Natural killer cell (primary cell): ENCODE measurements at regions not wholly inside any gene's neighbourhood (a gene's known extent, or its start where the extent isn't known, plus 50 kb on each side); places are given as distances from the start of the nearest gene placed in this dataset.

Experiments
- ATAC-seq, 3 donors: fragments of 150-1000 bp in 2 of 3; fragments of 200-7000 bp in 1 of 3; cut with Tn5 transposase; 1 replicate in 1 of 3; 2 replicates in 2 of 3; pipeline ENCODE4 v1.10.0; 2021; ENCODE audit warnings: mild to moderate bottlenecking in 2 of 3, moderate library complexity in 2 of 3
- DNase-seq, 2 donors: peaks; one replicate each; pipeline versions ENCODE4 v3.0.0 to v3.0.0-alpha.2; 2013 to 2021; ENCODE audit warnings: mixed read lengths in 1 of 2
- H3K27ac ChIP-seq: one replicate; pipeline ENCODE4 v1.5.1; 2013; ENCODE audit warnings: mild to moderate bottlenecking, low read length
- H3K27me3 ChIP-seq: one replicate; pipeline ENCODE4 v1.6.1; 2013; ENCODE audit warnings: low read length; ENCODE audit not compliant: control insufficient read depth, insufficient read depth
- H3K36me3 ChIP-seq: one replicate; pipeline ENCODE4 v1.6.1; 2013; ENCODE audit warnings: low read length; ENCODE audit not compliant: control insufficient read depth, insufficient read depth
- H3K4me1 ChIP-seq: one replicate; pipeline ENCODE4 v1.6.1; 2013; ENCODE audit warnings: low read length; ENCODE audit not compliant: control insufficient read depth, insufficient read depth
- H3K4me3 ChIP-seq: one replicate; pipeline ENCODE4 v1.5.1; 2013; ENCODE audit warnings: low read length
- H3K9me3 ChIP-seq: one replicate; pipeline ENCODE4 v1.6.1; 2013; ENCODE audit warnings: low read length; ENCODE audit not compliant: control insufficient read depth, insufficient read depth
- H3K27ac Mint-ChIP-seq, 2 donors: one replicate each; pipeline ENCODE4 v1.8.0; 2022; ENCODE audit warnings: mild to moderate bottlenecking in 2 of 2, mixed read lengths in 2 of 2, moderate library complexity in 1 of 2
- H3K27me3 Mint-ChIP-seq, 2 donors: one replicate each; pipeline ENCODE4 v1.8.0; 2022; ENCODE audit warnings: low read depth in 2 of 2, mixed read lengths in 2 of 2
- H3K36me3 Mint-ChIP-seq: one replicate; pipeline ENCODE4 v1.8.0; 2022; ENCODE audit warnings: mixed read lengths
- H3K4me1 Mint-ChIP-seq, 2 donors: one replicate each; pipeline ENCODE4 v1.8.0; 2022; ENCODE audit warnings: mixed read lengths in 2 of 2
- H3K4me3 Mint-ChIP-seq: one replicate; pipeline ENCODE4 v1.8.0; 2022; ENCODE audit warnings: mild to moderate bottlenecking, moderate library complexity, mixed read lengths
- H3K9me3 Mint-ChIP-seq, 2 donors: one replicate each; pipeline ENCODE4 v1.8.0; 2022; ENCODE audit warnings: mixed read lengths in 2 of 2
- WGBS: methylation state at CpG from one replicate; pipeline ENCODE4 v1.1.7; 2013; ENCODE audit warnings: missing lambda C conversion rate; ENCODE audit not compliant: insufficient coverage; 5-methylcytosine and 5-hydroxymethylcytosine counted together
- intact Hi-C: fragments of 100-400 bp; cut with micrococcal nuclease; formaldehyde crosslinking; loops from one replicate; pipeline ENCODE4 v1.14.2; 2022
- TF ChIP-seq, protein P1 (sequence below): fragments of 200-600 bp; IDR thresholded peaks from one replicate; pipeline ENCODE4 v1.8.0; 2022; ENCODE audit warnings: antibody characterized with exemption

DNA sequence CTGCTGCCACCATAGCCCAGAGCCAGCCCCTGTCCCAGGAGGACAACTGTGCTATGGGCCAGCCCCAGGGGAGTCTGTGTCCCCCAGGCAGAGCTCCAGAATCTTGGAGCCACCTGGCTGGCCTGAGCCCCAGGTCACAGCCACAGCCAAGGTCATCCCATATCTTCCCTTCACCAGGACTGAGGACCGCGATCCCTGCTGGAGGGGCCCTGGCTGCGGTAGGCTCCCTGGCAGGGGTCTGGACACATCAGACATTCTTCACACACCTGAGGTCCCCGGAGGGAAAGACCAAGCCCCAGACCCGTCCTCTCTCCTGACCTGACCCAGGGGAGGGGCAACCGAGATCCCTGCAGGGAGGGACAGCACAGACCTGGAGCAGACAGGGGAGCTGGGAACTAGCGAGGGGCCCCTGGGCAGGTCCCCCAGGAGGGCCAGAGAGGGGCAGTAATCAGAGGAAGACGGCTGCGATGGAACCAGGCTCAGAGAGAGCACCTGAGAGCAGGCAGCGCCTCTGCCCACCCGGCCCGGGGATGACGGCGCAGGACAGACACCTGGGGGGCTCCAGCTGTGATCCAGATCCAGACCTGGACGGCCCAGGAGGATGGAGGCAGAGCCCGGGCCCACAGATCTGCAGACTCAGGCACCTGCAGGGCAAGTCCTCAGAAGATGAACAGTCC, 103.2 kb upstream of the EIF5 start:
- ATAC-seq: no peak
- Histone ChIP-seq H3K36me3 (no peaks in the 10 kb centered on the region), H3K4me1 (no peaks in the 10 kb centered on the region), H3K4me3 (no peak overlapping the region), H3K9me3 (no peaks in the 10 kb centered on the region), H3K27ac (no peak overlapping the region), H3K27me3 (no peaks in the 10 kb centered on the region)
- TF ChIP-seq, protein P1, sequence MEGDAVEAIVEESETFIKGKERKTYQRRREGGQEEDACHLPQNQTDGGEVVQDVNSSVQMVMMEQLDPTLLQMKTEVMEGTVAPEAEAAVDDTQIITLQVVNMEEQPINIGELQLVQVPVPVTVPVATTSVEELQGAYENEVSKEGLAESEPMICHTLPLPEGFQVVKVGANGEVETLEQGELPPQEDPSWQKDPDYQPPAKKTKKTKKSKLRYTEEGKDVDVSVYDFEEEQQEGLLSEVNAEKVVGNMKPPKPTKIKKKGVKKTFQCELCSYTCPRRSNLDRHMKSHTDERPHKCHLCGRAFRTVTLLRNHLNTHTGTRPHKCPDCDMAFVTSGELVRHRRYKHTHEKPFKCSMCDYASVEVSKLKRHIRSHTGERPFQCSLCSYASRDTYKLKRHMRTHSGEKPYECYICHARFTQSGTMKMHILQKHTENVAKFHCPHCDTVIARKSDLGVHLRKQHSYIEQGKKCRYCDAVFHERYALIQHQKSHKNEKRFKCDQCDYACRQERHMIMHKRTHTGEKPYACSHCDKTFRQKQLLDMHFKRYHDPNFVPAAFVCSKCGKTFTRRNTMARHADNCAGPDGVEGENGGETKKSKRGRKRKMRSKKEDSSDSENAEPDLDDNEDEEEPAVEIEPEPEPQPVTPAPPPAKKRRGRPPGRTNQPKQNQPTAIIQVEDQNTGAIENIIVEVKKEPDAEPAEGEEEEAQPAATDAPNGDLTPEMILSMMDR: no peak
- no peak overlapping the region for H3K4me3 Mint-ChIP-seq
- no peaks in the 10 kb centered on the region for H3K9me3 Mint-ChIP-seq
- H3K27me3 Mint-ChIP-seq: peaks cover 12 to 30% of the 10 kb centered on the region in 2 donors
- no peak for DNase-seq
- no peaks in the 10 kb centered on the region for H3K4me1 Mint-ChIP-seq
- intact Hi-C loops: no loop called here
- WGBS: 89% methylated on average over 16 of the region's 16 CpGs
- H3K27ac Mint-ChIP-seq: no peak overlapping the region
- H3K36me3 Mint-ChIP-seq: no peaks in the 10 kb centered on the region

DNA sequence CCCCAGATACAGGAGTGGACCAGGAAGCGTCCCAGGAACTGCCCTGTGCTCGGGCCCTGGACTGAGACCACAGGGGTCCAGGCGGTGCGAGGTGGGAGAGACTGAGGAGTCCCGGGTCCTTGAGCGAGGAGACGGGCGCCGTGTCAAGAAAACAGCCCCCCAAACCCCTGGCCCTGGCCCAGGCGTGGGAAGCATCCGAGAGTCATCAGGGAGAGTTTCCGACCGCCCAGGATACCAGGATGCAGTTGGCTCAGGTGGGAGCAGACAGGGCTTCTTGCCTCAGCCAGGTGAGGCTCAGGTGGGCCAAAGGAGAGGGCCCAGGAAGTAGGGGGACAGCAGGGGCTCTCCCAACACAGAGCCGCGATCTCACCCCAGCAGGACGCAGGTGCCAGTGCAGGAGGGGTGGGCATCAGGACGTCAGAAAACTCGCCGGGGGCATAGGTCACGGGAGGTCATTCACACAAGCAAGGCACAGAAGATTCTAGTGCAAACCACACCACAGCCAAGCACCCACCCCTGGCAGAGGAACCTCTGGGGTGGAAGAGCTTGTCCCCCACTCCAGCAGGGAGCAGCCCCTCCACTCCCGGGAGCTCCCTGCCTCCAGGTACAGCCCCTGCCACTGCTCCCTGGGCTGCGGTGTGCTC, 102.5 kb upstream of the EIF5 start:
- H3K27ac Mint-ChIP-seq: no peak overlapping the region
- TF ChIP-seq, protein P1: no peak
- intact Hi-C loops: no loop called here

DNA sequence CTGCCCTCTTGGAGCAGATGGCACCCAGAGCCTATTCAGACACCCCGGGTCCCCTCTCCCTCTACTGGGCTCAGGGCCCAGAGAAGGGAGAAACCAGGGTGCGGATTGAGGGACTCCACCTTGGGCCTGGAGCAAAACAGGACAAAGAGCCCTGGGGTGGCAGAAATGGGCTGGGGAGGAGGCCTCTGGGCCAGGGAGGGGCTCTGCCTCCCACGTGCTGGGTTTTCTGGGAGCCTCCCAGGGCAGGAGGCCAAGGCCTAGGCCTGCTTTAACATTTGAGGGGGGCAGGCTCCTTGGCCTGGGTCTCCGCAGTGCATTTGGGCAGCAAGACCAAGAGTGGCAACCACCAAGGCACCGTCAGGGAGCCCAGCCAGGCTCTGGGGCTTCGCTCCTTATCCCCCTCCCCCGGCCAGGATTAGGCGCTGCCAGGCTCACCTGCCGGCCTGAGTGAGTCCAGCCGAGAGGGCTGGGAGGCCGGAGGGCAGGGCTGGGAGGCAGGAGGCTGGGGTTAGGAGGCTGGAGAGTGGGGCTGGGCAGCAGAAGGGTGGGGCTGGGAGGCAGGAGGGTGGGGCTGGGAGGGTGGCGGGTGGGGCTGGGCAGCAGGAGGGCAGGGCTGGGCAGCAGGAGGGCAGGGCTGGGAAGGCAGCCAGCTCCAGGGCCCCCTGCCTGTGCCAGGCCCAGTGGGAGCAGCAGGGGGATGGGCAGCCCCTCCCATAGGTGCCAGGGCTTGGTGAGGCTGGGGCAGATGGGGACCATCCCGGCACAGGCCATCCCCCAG, 101.8 kb upstream of the EIF5 start:
- Histone ChIP-seq H3K9me3 (no peaks in the 10 kb centered on the region), H3K4me3 (no peak overlapping the region), H3K4me1 (no peaks in the 10 kb centered on the region), H3K36me3 (no peaks in the 10 kb centered on the region), H3K27ac (no peak overlapping the region), H3K27me3 (no peaks in the 10 kb centered on the region)
- intact Hi-C loops: no loop called here
- peaks cover under 1% of the 10 kb centered on the region for H3K36me3 Mint-ChIP-seq
- 89% methylated on average over 13 of the region's 13 CpGs for WGBS
- TF ChIP-seq, protein P1: no peak
- H3K4me3 Mint-ChIP-seq: no peak overlapping the region
- H3K27ac Mint-ChIP-seq: no peak overlapping the region
- no peaks in the 10 kb centered on the region for H3K4me1 Mint-ChIP-seq
- H3K27me3 Mint-ChIP-seq: peaks cover 16 to 30% of the 10 kb centered on the region in 2 donors
- ATAC-seq (no peak), DNase-seq (no peak)
- no peaks in the 10 kb centered on the region for H3K9me3 Mint-ChIP-seq

More for the DNA sequence above, 102.5 kb upstream of the EIF5 start:
- DNase-seq (no peak), ATAC-seq (no peak)
- no peak overlapping the region for H3K4me3 ChIP-seq
- H3K36me3 ChIP-seq: no peaks in the 10 kb centered on the region
- H3K36me3 Mint-ChIP-seq: no peaks in the 10 kb centered on the region
- H3K9me3 Mint-ChIP-seq: no peaks in the 10 kb centered on the region
- no peaks in the 10 kb centered on the region for H3K4me1 ChIP-seq
- no peak overlapping the region for H3K27ac ChIP-seq
- H3K4me1 Mint-ChIP-seq: no peaks in the 10 kb centered on the region
- no peak overlapping the region for H3K4me3 Mint-ChIP-seq
- H3K27me3 ChIP-seq: no peaks in the 10 kb centered on the region
- peaks cover 16 to 32% of the 10 kb centered on the region in 2 donors for H3K27me3 Mint-ChIP-seq
- H3K9me3 ChIP-seq: no peaks in the 10 kb centered on the region
- WGBS: 87% methylated on average over 22 of the region's 22 CpGs
